Breast epithelium (tissue), 3 donors: ENCODE measurements at regions not wholly inside any gene's neighbourhood (a gene's known extent, or its start where the extent isn't known, plus 50 kb on each side); places are given as distances from the start of the nearest gene placed in this dataset.

Experiments
- CTCF ChIP-seq, 3 donors: fragments of 450-650 bp; IDR thresholded peaks; one replicate each; pipeline ENCODE4 v1.5.1; 2016 to 2017; ENCODE audit warnings: antibody characterized with exemption in 3 of 3, mild to moderate bottlenecking in 3 of 3, moderate library complexity in 3 of 3
- POLR2A ChIP-seq: fragments of 450-650 bp; IDR thresholded peaks from one replicate; pipeline ENCODE4 v1.6.1; 2016; ENCODE audit warnings: antibody characterized with exemption, mild to moderate bottlenecking, moderate library complexity

DNA sequence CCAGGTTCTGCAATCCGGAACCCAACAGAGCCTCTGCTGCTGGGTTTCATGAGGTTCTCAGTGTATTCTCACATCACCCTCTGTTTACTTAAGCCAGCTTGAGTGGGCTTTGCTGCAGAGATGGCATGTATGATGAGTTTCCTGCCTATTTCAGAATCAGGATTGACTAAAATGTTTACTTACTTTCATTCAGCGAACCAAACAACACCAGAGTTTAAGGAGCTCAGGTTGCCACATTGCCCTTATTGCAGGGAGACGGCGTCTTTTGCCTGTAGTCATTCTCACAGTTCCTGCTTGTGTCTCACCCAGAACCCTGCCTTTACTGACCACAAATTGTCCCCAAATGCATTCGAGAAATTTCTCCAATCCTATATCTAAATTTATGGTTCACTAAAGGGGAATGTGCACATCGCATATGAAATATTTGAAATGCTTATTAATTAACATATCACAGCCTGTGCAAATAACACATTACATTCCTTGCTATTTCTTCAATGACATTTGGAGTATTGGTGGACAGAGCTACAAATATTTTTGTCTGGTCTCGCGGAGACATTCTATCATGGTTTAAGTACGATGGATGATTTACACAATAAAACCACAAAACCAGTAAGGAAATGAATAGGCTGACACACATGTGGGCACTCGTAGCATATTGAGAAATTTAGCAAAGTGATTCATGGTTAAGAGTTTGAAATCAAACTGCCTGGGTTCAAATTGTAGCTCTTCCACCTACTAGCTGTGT is 377.2 kb upstream of the CFAP20DC start:
- TF ChIP-seq CTCF (IDR thresholded peaks at IDR 0.05) (no peak), POLR2A (no peak)
